Panc1 (cell line): ENCODE measurements at regions not wholly inside any gene's neighbourhood (a gene's known extent, or its start where the extent isn't known, plus 50 kb on each side); places are given as distances from the start of the nearest gene placed in this dataset.

ENCODE experiments used
- ATAC-seq: fragments of 200-7000 bp; cut with Tn5 transposase; 2 replicates; pipeline ENCODE4 v1.9.1; 2020; ENCODE audit warnings: mild to moderate bottlenecking, moderate library complexity
- BruUV-seq: library from RNA; stranded (reverse); fragments of 400-500 nt; replicated peaks from 2 replicates; lab custom pipeline; 2021; lab: Mats Ljungman, UMichigan
- CTCF ChIA-PET: fragments of 300-600 bp; sonication (Branson Sonifier 250); formaldehyde crosslinking; loops from one replicate; lab custom pipeline; 2022; ENCODE audit warnings: antibody characterized with exemption; lab: Charles Lee
- POLR2A ChIA-PET: fragments of 300-600 bp; sonication (Branson Sonifier 250); formaldehyde crosslinking; loops from one replicate; lab custom pipeline; 2022; ENCODE audit warnings: antibody characterized with exemption; lab: Charles Lee
- DNase-seq: peaks from one replicate; pipeline ENCODE4 v3.0.0-alpha.2; 2010; ENCODE audit warnings: low read depth, low spot score
- H3K27ac ChIP-seq: 2 replicates; pipeline ENCODE4 v1.5.1; 2011; ENCODE audit warnings: mild to moderate bottlenecking, low read length, inconsistent platforms
- H3K27me3 ChIP-seq: fragments of 200-500 bp; sonication (Bioruptor generic); 2 replicates; pipeline ENCODE4 v1.6.0; 2014; ENCODE audit warnings: low read length, inconsistent platforms; ENCODE audit not compliant: control insufficient read depth, insufficient read depth
- H3K36me3 ChIP-seq: fragments of 200-500 bp; sonication (Bioruptor generic); 2 replicates; pipeline ENCODE4 v1.5.1; 2014; ENCODE audit warnings: inconsistent platforms, mild to moderate bottlenecking, low read length, moderate library complexity; ENCODE audit not compliant: control insufficient read depth, insufficient read depth
- H3K4me1 ChIP-seq: 2 replicates; pipeline ENCODE4 v1.5.1; 2011; ENCODE audit warnings: inconsistent platforms, mild to moderate bottlenecking, low read length, moderate library complexity; ENCODE audit not compliant: control insufficient read depth, insufficient read depth
- H3K4me3 ChIP-seq, 2 experiments: 2 replicates each; pipeline ENCODE4 v1.5.1; 2011 to 2012; ENCODE audit warnings: low read depth in 2 of 2, low read length in 2 of 2, mild to moderate bottlenecking in 2 of 2, inconsistent platforms in 1 of 2, moderate library complexity in 1 of 2
- H3K9me3 ChIP-seq: fragments of 200-500 bp; sonication (Bioruptor generic); 2 replicates; pipeline ENCODE4 v1.5.1; 2014; ENCODE audit warnings: low read depth, mild to moderate bottlenecking, inconsistent platforms, low read length, moderate library complexity; ENCODE audit not compliant: control insufficient read depth, insufficient read depth
- CTCF ChIP-seq: fragments of 450-650 bp; IDR thresholded peaks from 2 replicates; pipeline ENCODE4 v1.5.1; 2017; ENCODE audit warnings: mild to moderate bottlenecking
- POLR2AphosphoS5 ChIP-seq: IDR thresholded peaks from 2 replicates; pipeline ENCODE4 v1.6.1; 2012; ENCODE audit warnings: mild to moderate bottlenecking, low read depth, low read length, moderate library complexity
- REST ChIP-seq, 2 experiments: IDR thresholded peaks; 2 replicates each; pipeline ENCODE4 v1.6.1; 2011 to 2012; ENCODE audit warnings: low read depth in 2 of 2, control low read depth in 1 of 2, low read length in 1 of 2, mild to moderate bottlenecking in 1 of 2, moderate library complexity in 1 of 2; ENCODE audit not compliant: insufficient read depth in 1 of 2
- SIN3A ChIP-seq: IDR thresholded peaks from 2 replicates; pipeline ENCODE4 v1.6.1; 2012; ENCODE audit warnings: low read depth, mild to moderate bottlenecking, low read length, moderate library complexity, borderline replicate concordance; ENCODE audit not compliant: insufficient read depth
- TCF7L2 ChIP-seq: IDR thresholded peaks from 2 replicates; pipeline ENCODE4 v1.6.1; 2011; ENCODE audit warnings: mild to moderate bottlenecking, low read depth, low read length, inconsistent platforms
- in situ Hi-C: cut with HindIII; loops from 2 replicates; pipeline ENCODE4 v1.10.0; 2016; ENCODE audit warnings: low sequenced_read_pairs, low pct_unique_long_range_greater_than_20kb
- intact Hi-C: fragments of 100-400 bp; cut with micrococcal nuclease; formaldehyde crosslinking; loops from one replicate; pipeline ENCODE4 v1.10.0; 2022; ENCODE audit not compliant: unreplicated experiment

- in situ Hi-C loops (no loop called here), intact Hi-C loops (no loop called here)
- Histone ChIP-seq H3K27ac (no peak overlapping the region), H3K27me3 (no peaks in the 10 kb centered on the region), H3K4me1 (no peaks in the 10 kb centered on the region), H3K4me3 (no peak overlapping the region), H3K9me3 (no peaks in the 10 kb centered on the region), H3K36me3 (no peaks in the 10 kb centered on the region)
- BruUV-seq: no TSS peak
- ATAC-seq: no peak
- CTCF ChIA-PET: no interaction called here
- TF ChIP-seq SIN3A: no peak
- no peak for TF ChIP-seq POLR2AphosphoS5
- no peak for TF ChIP-seq CTCF
- TF ChIP-seq TCF7L2: no peak
- TF ChIP-seq REST (IDR thresholded peaks at IDR 0.05; ENCODE audit: insufficient read depth in 1 of 2, low read depth in 2 of 2, low read length in 1 of 2): no peak
- DNase-seq: no peak
- POLR2A ChIA-PET: no interaction called here
Measured at GRCh38 chr3:168888781-168889180, 774.7 kb downstream of the MECOM start.

DNA sequence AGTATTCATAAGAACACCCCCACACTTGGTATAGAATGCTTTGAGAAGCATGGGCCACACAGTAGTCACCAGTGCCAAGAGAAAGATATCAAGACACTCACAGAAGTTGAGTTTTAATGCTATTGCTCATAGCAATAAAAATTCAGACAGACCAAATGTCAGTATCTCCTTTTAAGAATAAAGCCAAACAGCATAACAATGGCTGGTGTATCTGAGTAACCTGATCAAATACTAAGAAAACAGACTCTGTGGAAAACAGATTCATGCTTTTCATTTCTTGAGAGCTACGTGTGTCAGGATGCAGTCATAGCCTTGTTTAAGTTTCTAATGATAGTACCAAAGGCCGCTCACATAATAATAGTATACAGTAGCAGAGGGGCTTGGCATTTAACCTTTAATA is 778.5 kb downstream of the MECOM start:
- no peaks in the 10 kb centered on the region for H3K36me3 ChIP-seq
- ChIA-PET POLR2A (no interaction called here), CTCF (no interaction called here)
- TF ChIP-seq CTCF (no peak), SIN3A (no peak), TCF7L2 (no peak), REST (IDR thresholded peaks at IDR 0.05; ENCODE audit: insufficient read depth in 1 of 2, low read depth in 2 of 2, low read length in 1 of 2) (no peak), POLR2AphosphoS5 (no peak)
- DNase-seq: no peak
- no peak overlapping the region for H3K4me3 ChIP-seq
- intact Hi-C loops: no loop called here
- H3K4me1 ChIP-seq: no peaks in the 10 kb centered on the region
- in situ Hi-C loops: no loop called here
- ATAC-seq: no peak
- H3K27me3 ChIP-seq: no peaks in the 10 kb centered on the region
- H3K27ac ChIP-seq: no peak overlapping the region
- H3K9me3 ChIP-seq: no peaks in the 10 kb centered on the region
- BruUV-seq: no TSS peak
